ENCODE measurements at regions not wholly inside any gene's neighbourhood (a gene's known extent, or its start where the extent isn't known, plus 50 kb on each side); places are given as distances from the start of the nearest gene placed in this dataset.

GRCh38 chr5:14038341-14038959, 94.0 kb upstream of the DNAH5 start (continued):
- TF ChIP-seq NR2F6 (IDR thresholded peaks at IDR 0.05) (peak; percentile 44; the same call in 1 of the 2 replicates), NR2F6 (CRISPR knock-in tag; IDR thresholded peaks at IDR 0.05) (peak; percentile 46; the same call in 1 of the 2 replicates), JUND (CRISPR knock-in tag; IDR thresholded peaks at IDR 0.05) (0 out of 2 replicates have a peak, but pooled peaks have one; percentile 30), ZBTB42 (CRISPR knock-in tag; IDR thresholded peaks at IDR 0.05) (no peak), FOSL2 (CRISPR knock-in tag; IDR thresholded peaks at IDR 0.05) (peak; percentile 86), KLF15 (CRISPR knock-in tag; IDR thresholded peaks at IDR 0.05; ENCODE audit: borderline replicate concordance) (no peak), HMGXB4 (CRISPR knock-in tag; IDR thresholded peaks at IDR 0.05; ENCODE audit: borderline replicate concordance in 1 of 2, low read depth in 1 of 2) (no peak), ZSCAN31 (CRISPR knock-in tag; IDR thresholded peaks at IDR 0.05; ENCODE audit: low read depth) (no peak), FOXP1 (IDR thresholded peaks at IDR 0.05) (no peak), FOXP1 (CRISPR knock-in tag; IDR thresholded peaks at IDR 0.05) (peak; percentile 48; the same call in 1 of the 2 replicates), ZBTB40 (IDR thresholded peaks at IDR 0.05) (no peak), ZBTB40 (CRISPR knock-in tag; IDR thresholded peaks at IDR 0.05) (no peak), SMAD3 (CRISPR knock-in tag; IDR thresholded peaks at IDR 0.05) (no peak), FOXA1 (IDR thresholded peaks at IDR 0.05) (no peak), FOXA1 (CRISPR knock-in tag; IDR thresholded peaks at IDR 0.05) (0 out of 2 replicates have a peak, but pooled peaks have one; percentile 29), DNMT1 (CRISPR knock-in tag; IDR thresholded peaks at IDR 0.05) (no peak), HCFC1 (IDR thresholded peaks at IDR 0.05; ENCODE audit: low read depth, low read length) (no peak), ZNF713 (CRISPR knock-in tag; IDR thresholded peaks at IDR 0.05) (no peak), RFX5 (IDR thresholded peaks at IDR 0.05; ENCODE audit: low read depth, low read length) (no peak), ZNF710 (CRISPR knock-in tag; IDR thresholded peaks at IDR 0.05; ENCODE audit: borderline replicate concordance) (no peak)

Measured in HepG2 (cell line).